Fibroblast of lung (primary cell): ENCODE measurements at regions not wholly inside any gene's neighbourhood (a gene's known extent, or its start where the extent isn't known, plus 50 kb on each side); places are given as distances from the start of the nearest gene placed in this dataset.

Experiments
- EZH2 ChIP-seq: IDR thresholded peaks from 2 replicates; pipeline ENCODE4 v1.5.1; 2012; ENCODE audit warnings: low read length, control low read depth, mild to moderate bottlenecking; ENCODE audit errors: missing control alignments
- TF ChIP-seq, protein P1 (sequence below), 2 donors: IDR thresholded peaks in 1 of 2; conservative IDR thresholded peaks in 1 of 2; 1 replicate in 1 of 2; 2 replicates in 1 of 2; pipeline ENCODE4 v1.5.1; 2011 to 2012; ENCODE audit warnings: low read length in 2 of 2, control low read depth in 1 of 2, inconsistent platforms in 1 of 2, low read depth in 1 of 2, mild to moderate bottlenecking in 1 of 2

DNA sequence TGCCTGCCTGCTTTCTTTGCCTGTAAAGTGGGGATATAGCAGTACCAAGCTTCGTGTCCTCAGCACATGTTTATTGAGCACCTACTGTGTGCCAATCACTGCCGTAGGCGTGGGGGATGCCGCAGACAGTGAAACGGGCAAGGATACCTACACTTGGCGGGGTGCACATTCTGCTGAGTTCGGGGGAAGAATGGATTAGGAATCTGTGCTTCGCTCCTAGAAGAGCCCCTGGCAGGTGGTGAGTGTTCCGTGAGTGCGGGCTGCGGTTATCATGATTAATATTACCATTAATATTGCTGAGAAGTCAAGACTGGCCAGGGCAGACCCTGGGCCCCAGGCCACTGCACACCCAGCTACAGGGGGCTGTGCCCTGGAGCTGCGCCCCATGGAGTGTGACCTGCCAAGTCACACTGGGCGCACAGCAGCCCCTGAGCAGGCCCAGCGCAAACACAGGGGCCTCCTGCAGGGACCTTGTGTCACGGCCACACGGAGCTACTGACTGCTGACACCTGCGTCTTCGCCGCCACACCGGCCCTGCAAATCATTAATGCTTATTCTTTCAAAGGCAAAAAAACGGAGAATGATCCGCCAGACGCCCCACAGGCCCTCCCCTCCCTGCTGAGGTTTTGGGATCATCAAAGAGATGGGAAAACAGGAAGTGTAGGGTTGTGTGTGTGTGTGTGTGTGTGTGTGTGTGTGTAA, 213.4 kb upstream of the GSE1 start:
- TF ChIP-seq EZH2 = no peak
- TF ChIP-seq, protein P1, sequence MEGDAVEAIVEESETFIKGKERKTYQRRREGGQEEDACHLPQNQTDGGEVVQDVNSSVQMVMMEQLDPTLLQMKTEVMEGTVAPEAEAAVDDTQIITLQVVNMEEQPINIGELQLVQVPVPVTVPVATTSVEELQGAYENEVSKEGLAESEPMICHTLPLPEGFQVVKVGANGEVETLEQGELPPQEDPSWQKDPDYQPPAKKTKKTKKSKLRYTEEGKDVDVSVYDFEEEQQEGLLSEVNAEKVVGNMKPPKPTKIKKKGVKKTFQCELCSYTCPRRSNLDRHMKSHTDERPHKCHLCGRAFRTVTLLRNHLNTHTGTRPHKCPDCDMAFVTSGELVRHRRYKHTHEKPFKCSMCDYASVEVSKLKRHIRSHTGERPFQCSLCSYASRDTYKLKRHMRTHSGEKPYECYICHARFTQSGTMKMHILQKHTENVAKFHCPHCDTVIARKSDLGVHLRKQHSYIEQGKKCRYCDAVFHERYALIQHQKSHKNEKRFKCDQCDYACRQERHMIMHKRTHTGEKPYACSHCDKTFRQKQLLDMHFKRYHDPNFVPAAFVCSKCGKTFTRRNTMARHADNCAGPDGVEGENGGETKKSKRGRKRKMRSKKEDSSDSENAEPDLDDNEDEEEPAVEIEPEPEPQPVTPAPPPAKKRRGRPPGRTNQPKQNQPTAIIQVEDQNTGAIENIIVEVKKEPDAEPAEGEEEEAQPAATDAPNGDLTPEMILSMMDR (conservative IDR thresholded peaks at IDR 0.05 in 1 of 2, IDR thresholded peaks at IDR 0.05 in 1 of 2; ENCODE audit: low read depth in 1 of 2, low read length in 2 of 2) = no peak
